ENCODE measurements at regions not wholly inside any gene's neighbourhood (a gene's known extent, or its start where the extent isn't known, plus 50 kb on each side); places are given as distances from the start of the nearest gene placed in this dataset.

- Histone ChIP-seq H3K4me3 (no peak overlapping the region), H3K36me3 (replicated peaks; ENCODE audit: insufficient read depth, low read depth) (no peaks in the 10 kb centered on the region), H4K20me1 (ENCODE audit: insufficient read depth, poor library complexity, severe bottlenecking) (no peaks in the 10 kb centered on the region), H3K9me2 (replicated peaks; ENCODE audit: insufficient read depth) (no peaks in the 10 kb centered on the region), H3K79me2 (no peaks in the 10 kb centered on the region), H2AFZ (no peak overlapping the region), H3K9me3 (ENCODE audit: low read depth) (no peaks in the 10 kb centered on the region), H3K4me1 (ENCODE audit: insufficient read depth) (no peaks in the 10 kb centered on the region), H3K4me2 (no peak overlapping the region), H3K27me3 (no peaks in the 10 kb centered on the region), H3K27ac (no peak overlapping the region)
- no peak for DNase-seq (ENCODE audit: low spot score)
- WGBS (ENCODE audit: low lambda C conversion rate, missing lambda C conversion rate) = 84% methylated on average over 4 of the region's 4 CpGs
- TF ChIP-seq EZH2 (IDR thresholded peaks at IDR 0.05; ENCODE audit: borderline replicate concordance) (no peak), CTCF (IDR thresholded peaks at IDR 0.05; ENCODE audit: poor library complexity) (no peak), EZH2phosphoT487 (IDR thresholded peaks at IDR 0.05; ENCODE audit: low read depth, severe bottlenecking, unreplicated experiment) (no peak)
Observed at GRCh38 chr16:73669535-73670274, 621.8 kb upstream of the ZFHX3 start.

GRCh38 chr16:73663720-73664119, 615.8 kb upstream of the ZFHX3 start:
- no peaks in the 10 kb centered on the region for H3K36me3 ChIP-seq (replicated peaks; ENCODE audit: insufficient read depth, low read depth)
- H3K9me2 ChIP-seq (replicated peaks; ENCODE audit: insufficient read depth) = no peaks in the 10 kb centered on the region
- H3K4me3 ChIP-seq = no peak overlapping the region
- H3K9me3 ChIP-seq (ENCODE audit: low read depth) = no peaks in the 10 kb centered on the region
- no peak for DNase-seq (ENCODE audit: low spot score)
- no peak overlapping the region for H3K27ac ChIP-seq
- H4K20me1 ChIP-seq (ENCODE audit: insufficient read depth, poor library complexity, severe bottlenecking) = no peaks in the 10 kb centered on the region
- H3K79me2 ChIP-seq = no peaks in the 10 kb centered on the region
- TF ChIP-seq EZH2phosphoT487 (IDR thresholded peaks at IDR 0.05; ENCODE audit: low read depth, severe bottlenecking, unreplicated experiment) (no peak), CTCF (IDR thresholded peaks at IDR 0.05; ENCODE audit: poor library complexity) (no peak), EZH2 (IDR thresholded peaks at IDR 0.05; ENCODE audit: borderline replicate concordance) (no peak)
- H3K4me2 ChIP-seq = no peak overlapping the region
- H3K27me3 ChIP-seq = no peaks in the 10 kb centered on the region
- no peaks in the 10 kb centered on the region for H3K4me1 ChIP-seq (ENCODE audit: insufficient read depth)
- WGBS (ENCODE audit: low lambda C conversion rate, missing lambda C conversion rate) = 51% methylated on average over 2 of the region's 2 CpGs
- H2AFZ ChIP-seq = no peak overlapping the region

- Histone ChIP-seq H3K27ac (no peak overlapping the region), H4K20me1 (ENCODE audit: insufficient read depth, poor library complexity, severe bottlenecking) (no peaks in the 10 kb centered on the region), H3K36me3 (replicated peaks; ENCODE audit: insufficient read depth, low read depth) (no peaks in the 10 kb centered on the region), H3K4me1 (ENCODE audit: insufficient read depth) (no peaks in the 10 kb centered on the region), H2AFZ (no peak overlapping the region), H3K79me2 (no peaks in the 10 kb centered on the region), H3K27me3 (no peaks in the 10 kb centered on the region), H3K4me3 (no peak overlapping the region), H3K9me3 (ENCODE audit: low read depth) (peaks cover 9% of the 10 kb centered on the region), H3K9me2 (replicated peaks; ENCODE audit: insufficient read depth) (no peaks in the 10 kb centered on the region), H3K4me2 (no peak overlapping the region)
- TF ChIP-seq EZH2phosphoT487 (IDR thresholded peaks at IDR 0.05; ENCODE audit: low read depth, severe bottlenecking, unreplicated experiment) (no peak), EZH2 (IDR thresholded peaks at IDR 0.05; ENCODE audit: borderline replicate concordance) (no peak), CTCF (IDR thresholded peaks at IDR 0.05; ENCODE audit: poor library complexity) (no peak)
- WGBS (ENCODE audit: low lambda C conversion rate, missing lambda C conversion rate) = 92% methylated on average over 2 of the region's 2 CpGs
- no peak for DNase-seq (ENCODE audit: low spot score)
Observed at GRCh38 chr16:73636196-73636595, 588.3 kb upstream of the ZFHX3 start.
